ENCODE measurements at regions not wholly inside any gene's neighbourhood (a gene's known extent, or its start where the extent isn't known, plus 50 kb on each side); places are given as distances from the start of the nearest gene placed in this dataset.

DNA sequence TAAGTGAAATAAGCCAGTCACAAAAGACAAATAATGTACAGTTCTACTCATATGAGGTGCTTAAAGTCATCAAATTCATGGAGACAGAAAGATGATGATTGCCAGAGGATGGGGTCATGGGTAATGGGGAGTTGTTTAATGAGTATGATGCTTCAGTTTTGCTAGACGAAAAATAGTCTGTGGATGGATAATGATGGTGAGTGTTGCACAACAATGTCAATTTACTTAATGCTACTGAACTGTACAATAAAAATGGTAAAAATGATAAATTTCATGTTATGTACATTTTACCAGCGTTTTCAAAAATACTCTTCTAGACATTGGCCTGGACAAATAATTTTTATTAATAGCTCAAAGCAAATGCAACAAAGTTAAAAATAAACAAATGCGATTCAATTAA is 118.5 kb upstream of the KYNU start:
- no peak overlapping the region for H3K9ac ChIP-seq (replicated peaks; ENCODE audit: extremely low read depth, insufficient read depth, low read length)
- H3K4me2 ChIP-seq (ENCODE audit: insufficient read depth, low read length), result no peak overlapping the region
- no peaks in the 10 kb centered on the region for H3K36me3 ChIP-seq (ENCODE audit: control insufficient read depth in 2 of 2, extremely low read depth in 1 of 2, insufficient read depth in 2 of 2, low read length in 2 of 2)
- H3K9me3 ChIP-seq (replicated peaks; ENCODE audit: control insufficient read depth, insufficient read depth, low read length), result no peaks in the 10 kb centered on the region
- dilution Hi-C loops (cut with MboI; ENCODE audit: extremely low pct_ligation_motif_present, low sequenced_read_pairs) (no loop called here), intact Hi-C loops (cut with micrococcal nuclease) (no loop called here)
- H3K27ac ChIP-seq (ENCODE audit: insufficient read depth, low read depth, low read length), result no peak overlapping the region
- H3K4me1 ChIP-seq (ENCODE audit: control insufficient read depth, extremely low read depth, insufficient read depth, low read length), result peaks cover 4% of the 10 kb centered on the region
- H3K27me3 ChIP-seq (ENCODE audit: control insufficient read depth in 2 of 2, insufficient read depth in 2 of 2, low read length in 2 of 2), result no peaks in the 10 kb centered on the region
- ChIA-PET CTCF (interaction anchor here (1.0 to 2.3 kb wide), 2 partner anchors 10 to 14 kb away, joined by 3 to 9 read pairs; no protein-coding TSS in a partner anchor), POLR2A (no interaction called here)
- H2AFZ ChIP-seq (ENCODE audit: low read depth, low read length), result no peak overlapping the region
- no peak for TF ChIP-seq POLR2A (IDR thresholded peaks at IDR 0.05; ENCODE audit: low read depth, low read length)
- TF ChIP-seq FOS (IDR thresholded peaks at IDR 0.05; ENCODE audit: borderline replicate concordance, insufficient read depth, low read length), result no peak
- TF ChIP-seq MYC (IDR thresholded peaks at IDR 0.05; ENCODE audit: low read depth, low read length), result no peak
- TF ChIP-seq EZH2 (IDR thresholded peaks at IDR 0.05; ENCODE audit: borderline replicate concordance, low read depth, low read length, severe bottlenecking), result no peak
- no peak for TF ChIP-seq GATA2 (IDR thresholded peaks at IDR 0.05; ENCODE audit: insufficient read depth, insufficient read length, low read depth, low read length)
- no peak for TF ChIP-seq POLR2AphosphoS5 (IDR thresholded peaks at IDR 0.05; ENCODE audit: insufficient read depth, low read depth, low read length)
- no peak for TF ChIP-seq JUN (IDR thresholded peaks at IDR 0.05; ENCODE audit: borderline replicate concordance, insufficient read depth, insufficient read length, low read depth)
- TF ChIP-seq, protein P1, sequence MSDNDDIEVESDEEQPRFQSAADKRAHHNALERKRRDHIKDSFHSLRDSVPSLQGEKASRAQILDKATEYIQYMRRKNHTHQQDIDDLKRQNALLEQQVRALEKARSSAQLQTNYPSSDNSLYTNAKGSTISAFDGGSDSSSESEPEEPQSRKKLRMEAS (IDR thresholded peaks at IDR 0.05; ENCODE audit: insufficient read depth, insufficient read length), result no peak
- TF ChIP-seq, protein P2, sequence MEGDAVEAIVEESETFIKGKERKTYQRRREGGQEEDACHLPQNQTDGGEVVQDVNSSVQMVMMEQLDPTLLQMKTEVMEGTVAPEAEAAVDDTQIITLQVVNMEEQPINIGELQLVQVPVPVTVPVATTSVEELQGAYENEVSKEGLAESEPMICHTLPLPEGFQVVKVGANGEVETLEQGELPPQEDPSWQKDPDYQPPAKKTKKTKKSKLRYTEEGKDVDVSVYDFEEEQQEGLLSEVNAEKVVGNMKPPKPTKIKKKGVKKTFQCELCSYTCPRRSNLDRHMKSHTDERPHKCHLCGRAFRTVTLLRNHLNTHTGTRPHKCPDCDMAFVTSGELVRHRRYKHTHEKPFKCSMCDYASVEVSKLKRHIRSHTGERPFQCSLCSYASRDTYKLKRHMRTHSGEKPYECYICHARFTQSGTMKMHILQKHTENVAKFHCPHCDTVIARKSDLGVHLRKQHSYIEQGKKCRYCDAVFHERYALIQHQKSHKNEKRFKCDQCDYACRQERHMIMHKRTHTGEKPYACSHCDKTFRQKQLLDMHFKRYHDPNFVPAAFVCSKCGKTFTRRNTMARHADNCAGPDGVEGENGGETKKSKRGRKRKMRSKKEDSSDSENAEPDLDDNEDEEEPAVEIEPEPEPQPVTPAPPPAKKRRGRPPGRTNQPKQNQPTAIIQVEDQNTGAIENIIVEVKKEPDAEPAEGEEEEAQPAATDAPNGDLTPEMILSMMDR (IDR thresholded peaks at IDR 0.05; ENCODE audit: extremely low read depth in 1 of 2, insufficient read depth in 1 of 2, low read depth in 1 of 2, low read length in 2 of 2), result no peak
- no peaks in the 10 kb centered on the region for H3K9me1 ChIP-seq (replicated peaks; ENCODE audit: control insufficient read depth, extremely low read depth, insufficient read depth, low read length)
- H3K4me3 ChIP-seq (replicated peaks in 1 of 3; ENCODE audit: insufficient read depth in 1 of 3, low read depth in 1 of 3, low read length in 3 of 3), result no peak overlapping the region
- no peaks in the 10 kb centered on the region for H3K79me2 ChIP-seq (ENCODE audit: control insufficient read depth, insufficient read depth, low read length)
- FAIRE-seq (no peak), DNase-seq (ENCODE audit: low read depth, low spot score) (no peak)
- BruUV-seq (replicated peaks), result no TSS peak
- H4K20me1 ChIP-seq (replicated peaks; ENCODE audit: control insufficient read depth, extremely low read depth, insufficient read depth, low read length), result no peaks in the 10 kb centered on the region

Measured in endothelial cell of umbilical vein (primary cell).